GM12864 (cell line): ENCODE measurements at regions not wholly inside any gene's neighbourhood (a gene's known extent, or its start where the extent isn't known, plus 50 kb on each side); places are given as distances from the start of the nearest gene placed in this dataset.
"Not testable (repeated sequence)": the region's sequence is repeated elsewhere in the genome, so short reads cannot be mapped to it uniquely, and the experiment has no call there.

Source experiments
- DNase-seq: peaks from one replicate; pipeline ENCODE4 v3.0.0-alpha.2; 2011; ENCODE audit warnings: low read depth
- H3K4me3 ChIP-seq: 2 replicates; pipeline ENCODE4 v1.5.1; 2011; ENCODE audit warnings: mild to moderate bottlenecking, low read depth, low read length, control low read depth
- CTCF ChIP-seq: IDR thresholded peaks from 2 replicates; pipeline ENCODE4 v1.5.1; 2011; ENCODE audit warnings: low read depth, mild to moderate bottlenecking, moderate library complexity, low read length, control low read depth, inconsistent platforms; ENCODE audit errors: missing control alignments

GRCh38 chr5:10017786-10018185 is 231.9 kb downstream of the ATPSCKMT start:
- H3K4me3 ChIP-seq: no peak overlapping the region
- DNase-seq: no peak
- TF ChIP-seq CTCF: no peak

GRCh38 chr5:10016559-10016958 is 233.1 kb downstream of the ATPSCKMT start:
- not testable (repeated sequence) for DNase-seq

GRCh38 chr5:10015681-10016080 is 234.0 kb downstream of the ATPSCKMT start:
- DNase-seq, H3K4me3 ChIP-seq: not testable (repeated sequence)

More at GRCh38 chr5:10016559-10016958, 233.1 kb downstream of the ATPSCKMT start:
- not testable (repeated sequence) for H3K4me3 ChIP-seq

GRCh38 chr5:10009802-10010201 is 239.9 kb downstream of the ATPSCKMT start:
- no peak for DNase-seq

GRCh38 chr5:9987101-9987500 is 262.6 kb downstream of the ATPSCKMT start:
- no peak for TF ChIP-seq CTCF
- DNase-seq: no peak
- no peak overlapping the region for H3K4me3 ChIP-seq

More at GRCh38 chr5:10009802-10010201, 239.9 kb downstream of the ATPSCKMT start:
- TF ChIP-seq CTCF: no peak
- H3K4me3 ChIP-seq: no peak overlapping the region

- no peak for TF ChIP-seq CTCF
- H3K4me3 ChIP-seq: no peak overlapping the region
- no peak for DNase-seq
Observed at GRCh38 chr5:9977070-9977469, 272.6 kb downstream of the ATPSCKMT start.

- no peak overlapping the region for H3K4me3 ChIP-seq
- no peak for TF ChIP-seq CTCF
- DNase-seq: no peak
Observed at GRCh38 chr5:9976621-9977020, 273.1 kb downstream of the ATPSCKMT start.

GRCh38 chr5:9972059-9972458 is 277.6 kb downstream of the ATPSCKMT start:
- no peak for DNase-seq
- no peak for TF ChIP-seq CTCF
- no peak overlapping the region for H3K4me3 ChIP-seq
